Uterus (tissue), 2 donors: ENCODE measurements at regions not wholly inside any gene's neighbourhood (a gene's known extent, or its start where the extent isn't known, plus 50 kb on each side); places are given as distances from the start of the nearest gene placed in this dataset.

Source experiments
- CTCF ChIP-seq, 4 experiments: fragments of 200-600 bp in 2 of 4; fragments of 450-650 bp in 2 of 4; sonication (generic) in 2 of 4; IDR thresholded peaks; one replicate each; pipeline ENCODE4 v1.5.1; 2016 to 2019; ENCODE audit warnings: antibody characterized with exemption in 4 of 4, mild to moderate bottlenecking in 2 of 4, moderate library complexity in 1 of 4
- POLR2A ChIP-seq, 2 donors: fragments of 450-650 bp; IDR thresholded peaks; one replicate each; pipeline ENCODE4 v1.6.1; 2016; ENCODE audit warnings: antibody characterized with exemption in 2 of 2, mild to moderate bottlenecking in 1 of 2, moderate library complexity in 1 of 2

- TF ChIP-seq CTCF (IDR thresholded peaks at IDR 0.05) = no peak
- TF ChIP-seq POLR2A (IDR thresholded peaks at IDR 0.05) = no peak
Observed at GRCh38 chr5:6105320-6105719, 273.0 kb downstream of the MED10 start.
